OCI-LY7 (cell line): ENCODE measurements at regions not wholly inside any gene's neighbourhood (a gene's known extent, or its start where the extent isn't known, plus 50 kb on each side); places are given as distances from the start of the nearest gene placed in this dataset.

Source experiments
- BruUV-seq: library from RNA; stranded (reverse); fragments of 400-500 nt; replicated peaks from 2 replicates; lab custom pipeline; 2021; lab: Mats Ljungman, UMichigan
- CTCF ChIA-PET: fragments of 300-600 bp; sonication (Branson Sonifier 250); formaldehyde crosslinking; loops from one replicate; lab custom pipeline; 2022; ENCODE audit warnings: antibody characterized with exemption; ENCODE audit not compliant: unreplicated experiment; lab: Charles Lee
- POLR2A ChIA-PET: fragments of 300-600 bp; sonication (Branson Sonifier 250); formaldehyde crosslinking; loops from one replicate; lab custom pipeline; 2022; ENCODE audit warnings: antibody characterized with exemption; lab: Charles Lee
- DNase-seq: peaks from one replicate; pipeline ENCODE4 v3.0.0-alpha.2; 2015; ENCODE audit warnings: low spot score
- H2AFZ ChIP-seq: fragments of 200-600 bp; sonication (generic), shearing (Covaris generic); 2 replicates; pipeline ENCODE4 v1.6.1; 2014; ENCODE audit warnings: mild to moderate bottlenecking, antibody characterized with exemption, low read length, moderate library complexity
- H3K27ac ChIP-seq: fragments of 200-600 bp; sonication (generic); 2 replicates; pipeline ENCODE4 v1.5.1; 2014; ENCODE audit warnings: mixed run types, low read depth, mild to moderate bottlenecking, moderate library complexity, low read length, inconsistent platforms; ENCODE audit not compliant: poor library complexity, severe bottlenecking
- H3K36me3 ChIP-seq: fragments of 200-600 bp; sonication (generic); 2 replicates; pipeline ENCODE4 v1.6.1; 2014; ENCODE audit warnings: mild to moderate bottlenecking, antibody characterized with exemption, low read length, moderate library complexity, mixed read lengths; ENCODE audit not compliant: insufficient read depth
- H3K4me1 ChIP-seq: fragments of 200-600 bp; sonication (generic); 2 replicates; pipeline ENCODE4 v1.5.1; 2014; ENCODE audit warnings: mild to moderate bottlenecking, low read length; ENCODE audit not compliant: insufficient read depth, poor library complexity, severe bottlenecking
- H3K4me2 ChIP-seq: fragments of 200-600 bp; sonication (generic); 2 replicates; pipeline ENCODE4 v1.6.1; 2014; ENCODE audit warnings: mild to moderate bottlenecking, low read length
- H3K4me3 ChIP-seq: fragments of 200-600 bp; sonication (generic); 2 replicates; pipeline ENCODE4 v1.5.1; 2014; ENCODE audit warnings: mild to moderate bottlenecking, low read depth, low read length; ENCODE audit not compliant: poor library complexity, severe bottlenecking
- H3K79me2 ChIP-seq: fragments of 200-600 bp; sonication (generic); 2 replicates; pipeline ENCODE4 v1.6.1; 2016; ENCODE audit warnings: low read depth, mild to moderate bottlenecking, low read length, moderate library complexity, mixed read lengths; ENCODE audit not compliant: insufficient read depth
- H3K9me2 ChIP-seq: fragments of 200-600 bp; sonication (generic); 2 replicates; pipeline ENCODE4 v1.6.1; 2016; ENCODE audit warnings: mild to moderate bottlenecking, low read length, mixed read lengths; ENCODE audit not compliant: insufficient read depth
- H3K9me3 ChIP-seq: fragments of 200-600 bp; sonication (generic); 2 replicates; pipeline ENCODE4 v1.6.1; 2014; ENCODE audit warnings: mild to moderate bottlenecking, mixed run types, low read length, mixed read lengths
- H4K20me1 ChIP-seq: fragments of 200-600 bp; sonication (generic); 2 replicates; pipeline ENCODE4 v1.6.1; 2014; ENCODE audit warnings: mild to moderate bottlenecking, antibody characterized with exemption, low read length, moderate library complexity, mixed read lengths; ENCODE audit not compliant: insufficient read depth
- CTCF ChIP-seq: fragments of 200-600 bp; sonication (generic); conservative IDR thresholded peaks from 2 replicates; pipeline ENCODE4 v1.5.1; 2014; ENCODE audit warnings: mild to moderate bottlenecking, antibody characterized with exemption, low read length, moderate library complexity, mixed read lengths
- EZH2phosphoT487 ChIP-seq: fragments of 200-600 bp; sonication (generic); IDR thresholded peaks from 2 replicates; pipeline ENCODE4 v1.6.1; 2018; ENCODE audit warnings: low read depth, borderline replicate concordance, mild to moderate bottlenecking, mixed run types, antibody characterized with exemption, low read length, moderate library complexity, mixed read lengths
- intact Hi-C: fragments of 100-400 bp; cut with micrococcal nuclease; formaldehyde crosslinking; loops from one replicate; pipeline ENCODE4 v1.10.0; 2022; ENCODE audit not compliant: unreplicated experiment

- intact Hi-C loops = no loop called here
- Histone ChIP-seq H3K4me1 (peaks cover 8% of the 10 kb centered on the region), H3K9me3 (no peaks in the 10 kb centered on the region), H4K20me1 (no peaks in the 10 kb centered on the region), H3K36me3 (no peaks in the 10 kb centered on the region), H3K4me2 (no peak overlapping the region), H3K9me2 (no peaks in the 10 kb centered on the region), H2AFZ (no peak overlapping the region), H3K27ac (no peak overlapping the region), H3K4me3 (no peak overlapping the region), H3K79me2 (no peaks in the 10 kb centered on the region)
- ChIA-PET CTCF (no interaction called here), POLR2A (interaction anchor here (0.7 to 2.3 kb wide), 5 partner anchors 9 to 164 kb away, joined by 3 to 7 read pairs (median 4); no protein-coding TSS in a partner anchor)
- BruUV-seq = no TSS peak
- DNase-seq = no peak
- TF ChIP-seq CTCF (no peak), EZH2phosphoT487 (no peak)
These were observed 77.9 kb upstream of the POU2AF2 start for GRCh38 chr11:111167666-111168065.

GRCh38 chr11:111166598-111166997, 78.9 kb upstream of the POU2AF2 start:
- intact Hi-C loops = no loop called here
- CTCF ChIA-PET = no interaction called here
- POLR2A ChIA-PET = interaction anchor here (0.9 to 2.3 kb wide), 2 partner anchors 11 to 107 kb away, joined by 3 to 7 read pairs; no protein-coding TSS in a partner anchor

More at GRCh38 chr11:111166598-111166997, 78.9 kb upstream of the POU2AF2 start:
- Histone ChIP-seq H3K79me2 (no peaks in the 10 kb centered on the region), H3K36me3 (no peaks in the 10 kb centered on the region), H2AFZ (no peak overlapping the region), H3K9me3 (no peaks in the 10 kb centered on the region), H3K9me2 (no peaks in the 10 kb centered on the region), H3K27ac (no peak overlapping the region), H3K4me2 (no peak overlapping the region), H3K4me1 (no peaks in the 10 kb centered on the region), H4K20me1 (no peaks in the 10 kb centered on the region), H3K4me3 (no peak overlapping the region)
- BruUV-seq = no TSS peak
- no peak for DNase-seq
- TF ChIP-seq EZH2phosphoT487 (no peak), CTCF (no peak)
